GM19397 (cell line): ENCODE measurements at regions not wholly inside any gene's neighbourhood (a gene's known extent, or its start where the extent isn't known, plus 50 kb on each side); places are given as distances from the start of the nearest gene placed in this dataset.

Experiments
- ATAC-seq: cut with Tn5 transposase; IDR thresholded peaks from one replicate; pipeline ENCODE4 v1.9.1; 2021; ENCODE audit warnings: mild to moderate bottlenecking, moderate library complexity; ENCODE audit not compliant: unreplicated experiment

DNA sequence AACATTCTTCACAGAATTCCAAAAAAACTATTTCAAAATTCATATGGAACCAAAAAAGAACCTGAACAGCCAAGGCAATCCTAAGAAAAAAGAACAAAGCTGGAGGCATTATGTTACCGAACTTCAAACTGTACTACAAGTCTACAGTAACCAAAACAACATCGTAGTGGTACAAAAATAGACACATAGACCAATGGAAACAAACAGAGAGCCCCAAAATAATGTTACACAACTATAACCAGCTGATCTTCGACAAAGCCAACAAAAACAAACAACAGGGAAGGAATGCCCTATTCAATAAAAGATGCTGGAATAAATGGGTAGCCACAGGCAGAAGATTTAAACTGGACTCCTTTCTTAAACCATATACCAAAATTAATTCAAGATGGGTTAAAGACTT, 1189.6 kb downstream of the PCDH18 start:
- no peak for ATAC-seq

DNA sequence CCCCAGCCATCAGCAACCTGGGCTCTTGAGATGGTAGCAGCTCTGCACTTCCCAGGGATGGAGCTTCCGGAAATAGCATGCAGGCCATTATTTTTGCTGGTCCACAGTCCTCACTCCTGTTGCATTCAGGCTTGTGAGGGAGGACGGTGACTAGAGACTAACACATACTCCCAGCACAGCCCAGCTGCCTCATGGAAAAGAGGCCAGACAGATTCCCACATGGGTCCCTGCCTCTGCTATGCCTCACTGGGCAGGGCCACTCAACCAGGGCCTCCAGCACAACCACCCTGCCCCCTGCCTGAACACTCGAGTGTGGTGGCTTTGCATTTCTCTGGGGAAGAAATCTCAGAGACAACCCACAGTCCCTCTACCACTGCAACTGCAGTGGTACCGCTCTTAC, 1195.1 kb downstream of the PCDH18 start:
- no peak for ATAC-seq

DNA sequence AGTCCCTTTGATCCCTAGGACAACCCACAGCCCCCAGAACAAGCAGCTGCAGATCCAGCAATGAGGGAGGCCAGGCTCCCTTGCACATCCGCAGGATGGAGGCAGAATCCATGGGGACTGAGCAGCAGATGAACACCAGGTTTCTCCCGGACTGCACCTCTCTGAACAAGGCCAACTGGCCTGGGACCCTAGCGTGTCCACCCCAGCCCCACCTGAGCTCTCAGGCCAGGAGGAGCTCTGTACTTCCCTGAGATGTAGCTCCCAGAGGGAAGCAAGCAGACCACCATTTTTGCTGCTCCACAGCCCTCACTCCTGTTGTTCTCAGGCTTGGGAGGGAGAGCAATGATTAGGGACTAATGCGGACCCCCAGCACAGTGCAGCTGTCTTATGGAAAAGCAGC, 1195.8 kb downstream of the PCDH18 start:
- ATAC-seq, result no peak

DNA sequence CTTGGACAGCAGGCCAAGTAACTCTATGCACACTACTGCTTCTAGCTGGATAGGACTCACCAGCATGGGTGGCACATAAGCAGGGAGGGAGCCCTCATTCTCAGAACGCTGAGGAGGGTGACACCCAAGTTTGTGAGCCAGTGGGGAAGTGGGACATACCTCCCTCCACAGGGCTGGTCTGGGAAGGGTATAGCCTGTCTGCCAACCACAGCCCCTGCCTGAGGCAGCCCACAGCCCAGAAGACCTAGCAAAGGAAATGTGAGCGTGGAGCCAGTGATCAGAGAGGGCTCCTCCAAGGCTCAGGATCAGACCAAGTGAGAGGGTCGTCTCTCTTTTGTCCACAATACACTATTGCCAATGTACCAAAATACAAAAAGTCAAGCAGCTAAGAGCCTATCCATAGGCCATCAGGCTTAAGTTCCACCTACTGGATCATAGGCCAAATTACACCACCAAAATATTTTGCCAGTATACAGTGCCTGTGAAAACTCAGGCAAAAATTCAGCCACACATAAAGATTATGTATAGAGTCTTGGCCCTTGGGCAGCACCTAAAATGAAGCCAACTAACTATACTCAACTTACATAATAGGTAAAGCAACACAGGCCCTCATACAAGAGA, 1203.1 kb downstream of the PCDH18 start:
- ATAC-seq, result no peak

DNA sequence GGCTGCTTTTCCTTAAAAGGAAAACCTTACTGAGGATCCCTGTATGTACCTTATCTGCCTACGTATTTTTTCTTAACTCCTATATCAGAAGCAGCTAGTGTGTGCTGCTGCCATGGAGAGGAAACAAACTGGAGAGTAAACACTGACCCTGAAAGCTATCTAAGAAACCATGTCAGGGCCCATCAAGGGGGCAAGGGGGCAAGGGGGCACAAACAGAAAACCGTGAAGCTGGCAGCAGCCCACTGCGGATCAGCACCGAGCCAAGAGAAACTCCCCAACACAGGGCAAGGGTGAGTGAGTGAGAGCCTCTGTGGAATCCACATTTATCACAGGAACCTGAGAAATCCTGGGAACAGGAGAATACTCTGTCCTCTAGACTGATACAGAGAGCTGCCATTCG, 1204.2 kb downstream of the PCDH18 start:
- no peak for ATAC-seq

DNA sequence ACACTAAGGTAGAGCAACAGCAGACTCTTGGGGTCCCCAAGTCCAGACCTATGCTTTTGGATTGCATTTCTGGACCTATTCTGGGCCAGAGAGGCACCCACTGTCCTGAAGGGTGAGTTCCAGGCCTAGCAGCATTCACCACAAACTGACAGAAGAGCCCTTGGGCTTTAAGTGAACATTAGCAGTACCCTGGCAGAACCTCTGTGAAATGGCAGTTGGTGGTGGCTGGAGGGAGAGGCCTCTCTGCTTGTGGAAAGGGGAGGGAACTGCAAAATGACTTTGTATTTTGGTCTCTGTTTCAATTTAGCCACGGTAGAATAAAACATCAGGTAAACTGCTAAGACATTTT, 1211.9 kb downstream of the PCDH18 start:
- no peak for ATAC-seq

DNA sequence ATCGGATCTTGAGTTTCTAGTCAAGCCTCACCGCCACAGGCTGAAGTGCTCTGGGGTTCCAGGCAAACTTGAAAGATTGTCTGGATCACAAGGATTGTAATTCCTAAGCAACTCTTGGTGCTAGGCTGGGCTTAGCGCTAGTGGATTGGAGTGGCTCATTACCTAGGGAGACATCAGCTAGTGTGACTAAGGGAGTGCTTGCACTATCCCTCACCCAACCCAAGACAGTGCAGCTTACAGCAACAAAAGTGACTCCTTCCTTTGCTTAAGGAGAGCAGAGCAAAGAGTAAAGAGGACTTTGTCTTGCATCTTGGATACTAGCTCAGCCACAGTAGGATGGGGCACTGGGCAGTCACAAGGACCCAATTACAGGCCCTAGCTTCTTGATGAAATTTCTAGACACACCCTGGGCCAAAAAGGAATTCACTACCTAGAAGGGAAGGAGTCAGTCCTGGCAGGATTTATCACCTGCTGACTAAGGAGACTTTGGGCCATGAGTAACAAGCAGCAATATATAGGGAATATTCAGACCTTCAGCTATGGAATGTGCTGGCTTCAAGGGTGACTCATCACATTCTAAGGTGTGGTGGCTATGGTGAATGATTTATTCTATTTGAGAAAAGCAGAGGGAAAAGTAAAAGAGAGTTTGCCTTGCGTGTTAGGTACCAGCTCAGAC, 1212.4 kb downstream of the PCDH18 start:
- no peak for ATAC-seq

DNA sequence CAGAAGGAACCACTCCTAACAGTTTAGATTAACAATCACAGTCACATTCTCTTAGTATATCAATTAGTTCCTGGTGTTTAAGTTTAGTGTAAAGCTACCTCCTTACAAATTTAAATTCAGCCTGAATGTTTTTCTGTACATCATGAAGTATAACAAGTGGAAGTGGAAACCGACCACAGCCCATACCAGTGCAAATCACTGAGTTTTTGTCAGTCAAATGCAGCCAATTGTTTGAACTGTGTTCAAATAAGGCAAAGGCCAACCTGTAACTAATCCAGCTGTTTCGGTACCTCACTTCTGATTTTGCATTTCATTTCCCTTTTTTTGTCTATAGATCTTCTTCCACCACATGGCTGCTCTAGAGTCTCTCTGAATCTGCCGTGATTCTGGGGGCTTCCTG, 1215.3 kb downstream of the PCDH18 start:
- ATAC-seq, result no peak

DNA sequence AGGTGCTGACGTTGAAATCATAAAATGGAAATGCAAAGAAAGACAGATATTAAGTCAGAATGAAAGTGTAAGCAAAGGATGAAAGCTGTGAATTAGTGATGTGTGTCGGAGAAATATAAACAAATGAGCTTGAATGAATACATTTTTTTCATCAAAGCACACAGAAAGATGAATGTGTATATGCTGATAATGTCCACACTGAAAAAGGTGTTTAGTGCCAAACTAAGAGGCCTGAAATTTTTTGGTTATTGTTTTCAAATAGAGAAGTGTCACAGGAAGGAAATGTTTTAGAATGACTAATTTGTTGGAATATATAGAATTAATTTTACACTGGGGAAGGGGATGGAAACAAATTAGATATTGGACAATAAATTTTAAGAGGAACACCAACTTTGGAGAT, 1217.6 kb downstream of the PCDH18 start:
- no peak for ATAC-seq

DNA sequence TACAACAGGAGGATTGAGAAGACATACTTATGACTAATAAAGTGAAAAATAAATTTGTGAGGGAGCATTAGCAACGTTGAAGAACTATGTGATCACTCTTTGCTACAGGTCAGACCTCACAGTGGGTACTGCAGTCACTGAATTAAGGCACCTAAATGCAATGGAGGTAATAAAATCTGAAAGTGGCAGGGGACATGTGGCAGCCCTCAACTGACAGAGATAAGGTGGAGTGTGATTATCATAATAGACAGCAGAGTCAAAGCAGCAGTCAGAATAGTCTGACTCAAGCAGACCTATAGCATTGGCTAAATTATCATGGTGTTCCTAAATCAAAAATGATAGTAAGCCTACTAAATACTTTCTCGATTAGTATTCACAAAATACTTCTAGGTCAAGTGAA, 1220.5 kb downstream of the PCDH18 start:
- ATAC-seq, result no peak

DNA sequence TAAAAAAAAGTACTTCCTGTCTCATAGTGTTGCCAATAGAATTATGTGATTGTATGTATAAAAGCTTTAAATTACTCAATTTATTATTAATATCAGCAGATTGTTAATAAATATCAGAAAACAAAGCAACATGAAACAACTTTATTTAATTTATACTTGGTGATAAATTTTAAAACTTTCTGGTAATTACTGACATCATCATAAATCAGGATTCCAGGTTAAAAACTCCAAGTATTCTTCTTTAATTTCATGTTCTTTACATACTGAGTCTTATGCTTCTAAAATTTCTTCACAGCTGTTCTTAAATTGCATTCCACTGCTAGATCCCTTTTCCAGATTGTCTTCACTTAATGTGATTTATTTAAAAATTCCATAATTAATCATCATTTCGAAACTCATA, 1224.5 kb downstream of the PCDH18 start:
- ATAC-seq, result no peak

DNA sequence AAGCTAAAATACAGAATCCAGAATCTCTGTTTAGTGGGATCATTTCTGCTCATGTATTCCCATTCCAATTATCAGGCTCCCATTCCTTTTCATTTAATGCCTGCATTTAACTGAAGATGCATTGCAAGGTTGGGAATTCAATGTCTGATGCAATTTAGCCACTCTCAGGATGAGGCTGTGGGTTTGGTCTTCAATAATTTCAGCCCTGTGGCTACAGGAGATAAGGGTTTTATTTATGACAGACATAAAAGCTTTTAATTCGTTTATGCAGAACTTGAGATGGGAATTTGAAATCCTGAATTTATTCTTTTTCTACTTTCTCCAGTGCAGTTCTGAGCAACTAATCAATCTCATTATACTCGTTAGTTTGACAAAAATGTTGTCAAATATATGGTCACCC, 1225.9 kb downstream of the PCDH18 start:
- ATAC-seq, result no peak

DNA sequence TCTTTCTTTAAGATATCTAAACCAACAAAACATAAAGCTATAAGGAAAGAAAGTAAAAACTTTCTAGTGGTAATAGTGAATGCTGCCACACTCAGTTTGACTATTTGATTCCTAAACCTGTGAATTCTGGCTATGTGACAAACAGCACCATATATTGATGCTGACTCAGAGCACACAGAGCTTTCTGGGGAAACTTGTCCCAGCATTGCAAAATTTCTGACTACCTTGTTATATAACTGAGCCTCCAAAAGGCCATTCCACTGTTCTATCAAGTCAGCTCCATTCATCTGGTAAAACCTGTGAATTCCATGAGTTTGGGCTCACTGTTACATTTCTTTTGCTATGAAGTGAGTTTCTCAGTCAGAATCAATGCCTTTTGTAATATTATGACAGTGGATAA, 1229.7 kb downstream of the PCDH18 start:
- no peak for ATAC-seq

DNA sequence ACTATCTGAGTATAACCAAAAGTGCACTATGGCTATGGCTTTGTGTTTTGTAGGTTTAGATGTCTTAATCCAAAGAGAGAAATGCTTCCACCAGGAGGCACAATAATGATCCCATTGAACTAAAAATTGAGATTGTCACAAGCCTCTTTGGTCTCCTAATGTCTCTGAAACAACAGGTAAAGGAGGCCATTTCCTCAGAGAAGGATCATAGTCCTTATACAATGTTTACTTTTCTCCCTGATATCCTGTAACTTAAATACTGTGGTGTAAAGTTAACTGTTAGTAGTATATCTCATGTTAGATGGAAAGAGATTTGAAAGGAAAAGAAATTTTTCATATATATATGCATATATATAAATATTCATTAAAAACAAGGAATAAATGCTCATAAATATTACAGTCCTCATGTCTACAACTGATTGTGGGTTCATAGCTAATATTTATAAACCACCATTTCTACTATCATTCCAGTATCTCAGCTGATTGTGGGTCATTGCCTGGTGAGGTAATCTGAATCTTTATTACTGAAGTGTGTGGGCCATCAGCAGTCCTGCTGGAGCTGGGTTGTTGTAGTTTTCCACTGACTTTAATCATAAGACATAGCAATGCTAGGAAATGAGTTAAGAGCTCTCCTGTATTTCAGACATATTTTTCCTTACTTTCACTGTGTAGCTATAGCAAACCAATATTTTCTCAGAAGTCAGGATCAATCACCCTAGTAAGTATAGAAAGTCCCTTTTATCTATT, 1230.4 kb downstream of the PCDH18 start:
- no peak for ATAC-seq

DNA sequence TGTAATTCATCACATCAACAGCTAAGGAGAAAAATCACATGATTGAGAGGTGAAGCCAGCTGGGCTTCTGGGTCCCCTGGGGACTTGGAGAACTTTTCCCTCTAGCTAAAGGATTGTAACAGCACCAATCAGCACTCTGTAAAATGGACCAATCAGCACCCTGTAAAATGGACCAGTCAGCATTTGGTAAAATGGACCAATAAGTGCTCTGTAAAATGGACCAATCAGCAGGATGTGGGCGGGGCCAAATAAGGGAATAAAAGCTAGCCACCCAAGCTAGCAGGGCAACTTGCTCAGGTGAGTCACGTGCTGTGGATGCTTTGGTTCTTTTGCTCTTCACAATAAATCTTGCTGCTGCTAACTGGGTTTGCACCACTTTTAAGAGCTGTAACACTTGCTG, 1248.3 kb downstream of the PCDH18 start:
- no peak for ATAC-seq

DNA sequence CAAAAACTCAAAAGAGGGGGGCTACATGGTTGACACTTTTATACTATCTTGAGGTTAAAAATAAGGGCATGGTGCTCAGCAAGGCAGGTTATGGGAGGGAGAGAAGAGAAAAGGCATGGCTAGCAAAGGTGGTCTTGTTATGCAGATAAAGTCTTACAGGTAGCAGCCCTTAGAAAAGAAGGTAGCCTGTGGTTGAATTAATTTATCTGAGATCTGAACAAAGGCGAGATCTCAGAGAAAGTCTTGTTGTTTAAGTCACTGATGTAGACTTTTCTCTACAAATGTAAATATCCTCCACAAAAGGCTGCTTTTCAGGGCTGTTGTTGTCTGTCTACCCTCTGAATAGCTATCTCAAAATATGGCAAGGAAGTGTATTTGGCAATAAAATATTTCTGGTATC, 1250.4 kb downstream of the PCDH18 start:
- no peak for ATAC-seq

DNA sequence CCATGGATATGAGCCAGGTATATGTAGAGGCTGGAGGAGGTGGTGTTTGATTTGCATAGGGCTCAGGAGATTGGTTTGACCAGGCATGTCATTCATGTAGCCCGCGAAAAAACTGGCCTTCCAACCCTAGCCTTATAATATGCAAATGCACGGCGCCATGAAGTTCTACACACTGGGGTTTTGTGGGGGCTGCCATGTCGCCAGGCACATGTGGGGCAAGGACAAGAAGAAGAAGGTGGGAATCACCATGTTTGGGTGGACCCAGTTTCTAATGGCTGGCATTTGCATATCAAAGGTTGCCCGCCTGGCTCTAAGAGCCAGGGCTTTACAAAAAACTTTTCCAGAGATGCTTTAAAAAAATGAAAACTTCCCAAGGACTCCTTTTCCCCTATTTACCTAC, 1251.0 kb downstream of the PCDH18 start:
- no peak for ATAC-seq

DNA sequence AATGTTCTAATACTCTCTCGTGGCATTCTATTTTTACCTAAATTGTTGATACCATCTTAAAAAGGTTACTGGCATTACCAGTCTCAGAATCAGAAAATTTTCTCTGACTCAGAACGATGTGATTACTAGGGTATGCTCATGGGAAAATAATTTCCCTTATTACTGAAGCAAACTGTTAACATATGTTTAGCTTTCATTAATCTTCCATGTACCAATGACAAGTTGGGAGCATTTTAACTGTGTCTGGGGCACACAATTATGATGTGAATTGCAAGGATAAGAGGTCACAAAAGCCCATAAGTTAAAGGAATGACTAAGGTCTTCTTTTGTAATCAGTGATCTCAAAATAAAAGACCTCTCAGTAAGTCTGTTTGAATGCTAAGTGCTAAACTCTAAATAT, 1254.6 kb downstream of the PCDH18 start:
- no peak for ATAC-seq

DNA sequence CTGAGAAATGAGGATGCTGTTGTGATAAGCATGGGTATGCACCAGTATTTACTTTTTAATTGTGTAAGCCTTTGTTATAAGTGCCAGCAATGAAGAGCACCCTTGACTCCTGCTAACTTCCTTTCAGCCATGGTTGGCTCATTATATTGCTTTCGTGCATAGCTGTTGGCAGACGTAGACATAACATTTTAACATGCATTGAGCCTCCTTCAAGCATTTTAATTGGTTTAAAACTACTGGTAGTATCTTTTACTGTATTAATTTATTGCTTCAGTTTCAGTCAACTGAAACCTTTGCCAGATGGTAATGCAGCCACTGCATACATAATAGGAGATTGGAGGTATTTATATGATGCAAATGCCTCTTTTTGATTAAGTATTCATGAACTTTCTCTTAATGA, 1285.4 kb downstream of the PCDH18 start:
- no peak for ATAC-seq

DNA sequence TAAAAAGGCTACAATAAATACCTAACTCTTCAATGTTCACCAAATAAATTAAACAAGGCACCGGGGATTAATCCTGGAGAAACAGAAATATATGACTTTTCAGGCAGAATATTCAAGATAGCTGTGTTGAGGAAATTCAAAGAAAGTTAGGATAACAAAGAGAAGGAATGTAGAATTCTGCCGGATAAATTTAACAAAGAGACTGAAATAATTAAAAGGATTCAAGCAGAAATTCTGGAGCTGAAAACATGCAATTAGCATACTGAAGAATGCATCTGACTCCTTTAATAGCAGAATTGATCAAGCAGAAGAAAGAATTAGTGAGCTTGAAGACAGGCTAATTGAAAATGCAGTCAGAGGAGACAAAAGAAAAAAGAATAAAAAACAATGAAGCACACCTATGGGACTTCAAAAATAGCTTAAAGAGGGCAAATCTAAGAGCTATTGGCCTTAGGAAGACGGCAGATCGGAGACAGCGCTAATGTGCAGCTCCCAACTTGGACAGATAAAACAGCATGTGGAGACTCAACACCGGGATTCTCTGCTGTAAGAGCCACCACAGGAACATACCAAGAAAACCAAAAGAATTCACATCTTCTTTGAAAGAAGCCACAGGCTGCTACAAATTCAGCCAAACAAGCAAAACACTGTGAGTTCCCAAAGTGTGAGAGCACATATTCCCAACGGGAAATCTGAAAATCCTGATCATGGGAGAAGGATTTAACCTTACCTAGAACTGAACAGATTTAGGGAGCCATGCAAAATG, 1290.9 kb downstream of the PCDH18 start:
- no peak for ATAC-seq

DNA sequence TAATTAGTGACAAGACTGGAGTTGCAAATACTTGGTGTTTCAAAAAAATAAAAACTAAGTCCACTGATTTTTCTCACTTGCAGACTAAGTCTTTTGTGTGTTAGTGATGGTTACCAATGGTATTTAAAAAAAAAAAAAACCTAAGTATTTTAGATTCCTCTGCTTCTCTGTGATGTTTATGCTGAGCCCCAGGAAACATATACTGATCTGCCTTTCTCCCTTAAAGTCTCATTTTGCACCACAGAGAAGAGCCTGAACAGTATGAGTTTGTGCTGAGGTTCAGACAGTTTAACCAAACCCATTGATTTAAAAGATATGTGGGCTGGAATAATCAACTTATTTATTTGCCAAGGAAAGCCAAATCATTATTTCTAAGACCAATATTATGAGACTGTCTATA, 1305.0 kb downstream of the PCDH18 start:
- ATAC-seq, result no peak
